ENCODE measurements at regions not wholly inside any gene's neighbourhood (a gene's known extent, or its start where the extent isn't known, plus 50 kb on each side); places are given as distances from the start of the nearest gene placed in this dataset.

GRCh38 chr4:74559853-74560252 is 114.9 kb downstream of the AREG start:
- FAIRE-seq (no peak), DNase-seq (ENCODE audit: low spot score) (no peak), ATAC-seq (no peak)
- Histone ChIP-seq H3K4me2 (ENCODE audit: low read depth, low read length) (no peak overlapping the region), H3K4me3 (replicated peaks in 1 of 3; ENCODE audit: insufficient read depth in 1 of 3, low read depth in 2 of 3, low read length in 3 of 3) (no peak overlapping the region), H4K20me1 (ENCODE audit: insufficient read depth, low read length) (no peaks in the 10 kb centered on the region), H3K79me2 (ENCODE audit: insufficient read depth, low read length) (no peaks in the 10 kb centered on the region), H3K9ac (ENCODE audit: insufficient read depth, low read depth, low read length) (no peak overlapping the region), H3K9me3 (ENCODE audit: low read length) (no peaks in the 10 kb centered on the region), H3K27me3 (ENCODE audit: control insufficient read depth in 1 of 2, insufficient read depth in 2 of 2, low read length in 2 of 2) (no peaks in the 10 kb centered on the region), H2AFZ (ENCODE audit: low read length) (no peak overlapping the region), H3K27ac (ENCODE audit: extremely low read length, insufficient read depth, low read length) (no peak overlapping the region), H3K36me3 (replicated peaks in 1 of 2; ENCODE audit: control insufficient read depth in 1 of 2, insufficient read depth in 2 of 2, low read length in 2 of 2) (no peaks in the 10 kb centered on the region), H3K4me1 (ENCODE audit: insufficient read depth, low read length) (no peaks in the 10 kb centered on the region)
- no peak for TF ChIP-seq ZNF263 (CRISPR knock-in tag; IDR thresholded peaks at IDR 0.05)
- WGBS (ENCODE audit: low lambda C conversion rate): 0% methylated on average over 1 of the region's 1 CpG
- in situ Hi-C loops (cut with HindIII; ENCODE audit: extremely low pct_ligation_motif_present, low pct_unique_long_range_greater_than_20kb): loop anchor here (10.0 kb wide), 1 partner anchor 105 kb away; no protein-coding TSS in a partner anchor
- intact Hi-C loops (cut with micrococcal nuclease; ENCODE audit: unreplicated experiment): no loop called here
- ChIA-PET CTCF (ENCODE audit: low intra/inter-chr PET ratio, low total read pairs) (no interaction called here), POLR2A (no interaction called here)
- no TSS peak for BruUV-seq (replicated peaks)

DNA sequence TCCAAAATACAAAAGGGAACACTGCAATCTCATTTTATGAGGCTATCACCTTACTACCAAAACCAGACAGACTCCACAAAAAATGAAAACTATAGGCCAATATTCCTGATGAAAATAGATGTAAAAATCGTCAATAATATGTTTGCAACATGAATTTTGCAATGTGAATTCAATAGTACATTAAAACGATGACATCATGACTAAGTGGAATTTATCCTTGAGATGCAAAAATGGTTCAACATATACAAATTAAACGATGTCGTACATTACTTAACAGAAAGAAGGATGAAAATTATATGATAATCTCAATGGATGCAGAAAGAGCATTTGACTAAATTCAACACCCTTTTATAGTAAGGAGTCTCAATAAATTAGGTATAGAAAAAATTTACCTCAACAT is 123.0 kb downstream of the AREG start:
- DNase-seq (ENCODE audit: low spot score) (no peak), FAIRE-seq (no peak), ATAC-seq (no peak)
- no peaks in the 10 kb centered on the region for H3K36me3 ChIP-seq (replicated peaks in 1 of 2; ENCODE audit: control insufficient read depth in 1 of 2, insufficient read depth in 2 of 2, low read length in 2 of 2)
- no peak overlapping the region for H3K4me3 ChIP-seq (replicated peaks in 1 of 3; ENCODE audit: insufficient read depth in 1 of 3, low read depth in 2 of 3, low read length in 3 of 3)
- H3K4me1 ChIP-seq (ENCODE audit: insufficient read depth, low read length): no peaks in the 10 kb centered on the region
- ChIA-PET POLR2A (no interaction called here), CTCF (ENCODE audit: low intra/inter-chr PET ratio, low total read pairs) (no interaction called here)
- TF ChIP-seq ATF7 (IDR thresholded peaks at IDR 0.05) (peak; percentile 95), ATF7 (CRISPR knock-in tag; IDR thresholded peaks at IDR 0.05) (no peak), CREB1 (IDR thresholded peaks at IDR 0.05) (peak; percentile 19; the same call in 1 of the 2 replicates), CREB1 (CRISPR knock-in tag; IDR thresholded peaks at IDR 0.05) (no peak), ARID4A (CRISPR knock-in tag; IDR thresholded peaks at IDR 0.05; ENCODE audit: borderline replicate concordance) (no peak), ATF6 (CRISPR knock-in tag; conservative IDR thresholded peaks at IDR 0.05) (no peak)
- no peaks in the 10 kb centered on the region for H3K27me3 ChIP-seq (ENCODE audit: control insufficient read depth in 1 of 2, insufficient read depth in 2 of 2, low read length in 2 of 2)
- no peak overlapping the region for H2AFZ ChIP-seq (ENCODE audit: low read length)
- H3K9ac ChIP-seq (ENCODE audit: insufficient read depth, low read depth, low read length): no peak overlapping the region
- H3K79me2 ChIP-seq (ENCODE audit: insufficient read depth, low read length): no peaks in the 10 kb centered on the region
- H3K27ac ChIP-seq (ENCODE audit: extremely low read length, insufficient read depth, low read length): no peak overlapping the region
- intact Hi-C loops (cut with micrococcal nuclease; ENCODE audit: unreplicated experiment) (no loop called here), in situ Hi-C loops (cut with HindIII; ENCODE audit: extremely low pct_ligation_motif_present, low pct_unique_long_range_greater_than_20kb) (no loop called here)
- WGBS (ENCODE audit: low lambda C conversion rate): 51% methylated on average over 4 of the region's 4 CpGs
- no peaks in the 10 kb centered on the region for H3K9me3 ChIP-seq (ENCODE audit: low read length)
- no TSS peak for BruUV-seq (replicated peaks)
- no peak overlapping the region for H3K4me2 ChIP-seq (ENCODE audit: low read depth, low read length)
- no peaks in the 10 kb centered on the region for H4K20me1 ChIP-seq (ENCODE audit: insufficient read depth, low read length)
